Lung (tissue), 11 donors: ENCODE measurements at regions not wholly inside any gene's neighbourhood (a gene's known extent, or its start where the extent isn't known, plus 50 kb on each side); places are given as distances from the start of the nearest gene placed in this dataset.

Source experiments
- ATAC-seq: fragments of 200-7000 bp; cut with Tn5 transposase; one replicate; pipeline ENCODE4 v1.9.1; 2020; ENCODE audit warnings: moderate number of reproducible peaks; ENCODE audit not compliant: insufficient read depth, low FRiP score
- DNase-seq, 3 donors: peaks; one replicate each; pipeline ENCODE4 v3.0.0-alpha.2; 2013 to 2017
- H3K27ac ChIP-seq, 2 donors: one replicate each; pipeline ENCODE4 v1.5.1; 2013; ENCODE audit warnings: mild to moderate bottlenecking in 2 of 2, moderate library complexity in 2 of 2, control low read depth in 1 of 2, inconsistent platforms in 1 of 2, low read depth in 1 of 2, low read length in 1 of 2
- H3K27me3 ChIP-seq, 3 donors: one replicate each; pipeline ENCODE4 v1.5.1; 2013; ENCODE audit warnings: low read length in 2 of 3; ENCODE audit not compliant: control insufficient read depth in 3 of 3, insufficient read depth in 3 of 3
- H3K36me3 ChIP-seq, 4 donors: one replicate each; pipeline ENCODE4 v1.5.1; 2013; ENCODE audit warnings: low read length in 4 of 4, mild to moderate bottlenecking in 1 of 4, moderate library complexity in 1 of 4; ENCODE audit not compliant: control insufficient read depth in 4 of 4, insufficient read depth in 4 of 4
- H3K4me1 ChIP-seq, 5 donors: one replicate each; pipeline ENCODE4 v1.5.1; 2013; ENCODE audit warnings: low read length in 5 of 5, mild to moderate bottlenecking in 2 of 5, moderate library complexity in 1 of 5; ENCODE audit not compliant: control insufficient read depth in 5 of 5, insufficient read depth in 5 of 5
- H3K4me3 ChIP-seq: one replicate; pipeline ENCODE4 v1.5.1; 2013; ENCODE audit warnings: mild to moderate bottlenecking, control low read depth, moderate library complexity
- H3K9ac ChIP-seq, 2 donors: one replicate each; pipeline ENCODE4 v1.5.1; 2013; ENCODE audit warnings: low read length in 2 of 2, control low read depth in 1 of 2; ENCODE audit not compliant: insufficient read depth in 1 of 2
- H3K9me3 ChIP-seq, 4 donors: one replicate each; pipeline ENCODE4 v1.5.1; 2013; ENCODE audit warnings: low read length in 3 of 4, mild to moderate bottlenecking in 1 of 4, moderate library complexity in 1 of 4; ENCODE audit not compliant: control insufficient read depth in 4 of 4, insufficient read depth in 3 of 4
- WGBS, 2 donors: extraction: QIAGEN DNeasy Blood & Tissue Kit; methylation state at CpG; one replicate each; pipeline ENCODE4 v1.1.7; 2013; 5-methylcytosine and 5-hydroxymethylcytosine counted together
- TF ChIP-seq, protein P1 (sequence below): IDR thresholded peaks from 2 replicates; pipeline ENCODE4 v1.5.1; 2012; ENCODE audit warnings: mild to moderate bottlenecking; ENCODE audit errors: control extremely low read depth, extremely low read depth
- donor health status: control.
- donor health status: control.
- donor health status: Bipolar disorder and iron deficiency.
- donor health status: healthy.
- donor health status: DM: yes; HTN: yes; CAD: no.

- no peak for DNase-seq
- H3K27ac ChIP-seq: no peak overlapping the region
- H3K4me3 ChIP-seq: no peak overlapping the region
- TF ChIP-seq, protein P1, sequence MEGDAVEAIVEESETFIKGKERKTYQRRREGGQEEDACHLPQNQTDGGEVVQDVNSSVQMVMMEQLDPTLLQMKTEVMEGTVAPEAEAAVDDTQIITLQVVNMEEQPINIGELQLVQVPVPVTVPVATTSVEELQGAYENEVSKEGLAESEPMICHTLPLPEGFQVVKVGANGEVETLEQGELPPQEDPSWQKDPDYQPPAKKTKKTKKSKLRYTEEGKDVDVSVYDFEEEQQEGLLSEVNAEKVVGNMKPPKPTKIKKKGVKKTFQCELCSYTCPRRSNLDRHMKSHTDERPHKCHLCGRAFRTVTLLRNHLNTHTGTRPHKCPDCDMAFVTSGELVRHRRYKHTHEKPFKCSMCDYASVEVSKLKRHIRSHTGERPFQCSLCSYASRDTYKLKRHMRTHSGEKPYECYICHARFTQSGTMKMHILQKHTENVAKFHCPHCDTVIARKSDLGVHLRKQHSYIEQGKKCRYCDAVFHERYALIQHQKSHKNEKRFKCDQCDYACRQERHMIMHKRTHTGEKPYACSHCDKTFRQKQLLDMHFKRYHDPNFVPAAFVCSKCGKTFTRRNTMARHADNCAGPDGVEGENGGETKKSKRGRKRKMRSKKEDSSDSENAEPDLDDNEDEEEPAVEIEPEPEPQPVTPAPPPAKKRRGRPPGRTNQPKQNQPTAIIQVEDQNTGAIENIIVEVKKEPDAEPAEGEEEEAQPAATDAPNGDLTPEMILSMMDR: no peak
- no peak for ATAC-seq
- peaks cover 0 to 14% (median 1%) of the 10 kb centered on the region in 5 donors for H3K4me1 ChIP-seq
- H3K27me3 ChIP-seq: peaks cover 5 to 25% (median 13%) of the 10 kb centered on the region in 3 donors
- H3K36me3 ChIP-seq: no peaks in the 10 kb centered on the region
- H3K9me3 ChIP-seq: no peaks in the 10 kb centered on the region
- no peak overlapping the region for H3K9ac ChIP-seq
- WGBS, 2 donors: 61 to 68% methylated on average over 2 of the region's 2 CpGs
Measured at GRCh38 chr15:83362706-83363105, 78.2 kb upstream of the BNC1 start.

DNA sequence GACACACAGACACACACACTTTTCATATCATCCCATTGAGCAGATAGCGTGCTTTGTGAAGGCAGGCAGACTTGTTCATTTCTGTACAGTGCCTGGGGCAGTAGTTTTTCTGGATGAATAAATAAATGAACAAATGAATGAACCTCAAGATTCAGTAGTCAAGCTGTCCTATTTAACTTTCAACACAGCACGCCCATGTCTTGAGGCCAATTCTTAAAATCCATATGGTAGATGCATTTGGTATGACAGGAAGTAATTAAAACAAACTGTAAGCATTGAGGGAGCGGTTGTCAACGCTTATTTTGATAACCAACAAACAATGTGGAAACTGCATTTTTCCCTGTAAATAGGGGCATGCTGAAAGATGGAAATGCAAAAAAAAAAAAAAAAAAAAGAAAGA is 80.0 kb upstream of the BNC1 start:
- Histone ChIP-seq H3K4me1 (peaks cover 0 to 14% (median 1%) of the 10 kb centered on the region in 5 donors), H3K36me3 (no peaks in the 10 kb centered on the region), H3K27ac (no peak overlapping the region), H3K9ac (no peak overlapping the region), H3K9me3 (no peaks in the 10 kb centered on the region), H3K27me3 (peaks cover 5 to 31% (median 13%) of the 10 kb centered on the region in 3 donors), H3K4me3 (no peak overlapping the region)
- 57 to 59% methylated on average over 4 of the region's 4 CpGs for WGBS, 2 donors
- TF ChIP-seq, protein P1: no peak
- no peak for ATAC-seq
- DNase-seq: peak in 2 of 3 donors; percentile 27 to 33

DNA sequence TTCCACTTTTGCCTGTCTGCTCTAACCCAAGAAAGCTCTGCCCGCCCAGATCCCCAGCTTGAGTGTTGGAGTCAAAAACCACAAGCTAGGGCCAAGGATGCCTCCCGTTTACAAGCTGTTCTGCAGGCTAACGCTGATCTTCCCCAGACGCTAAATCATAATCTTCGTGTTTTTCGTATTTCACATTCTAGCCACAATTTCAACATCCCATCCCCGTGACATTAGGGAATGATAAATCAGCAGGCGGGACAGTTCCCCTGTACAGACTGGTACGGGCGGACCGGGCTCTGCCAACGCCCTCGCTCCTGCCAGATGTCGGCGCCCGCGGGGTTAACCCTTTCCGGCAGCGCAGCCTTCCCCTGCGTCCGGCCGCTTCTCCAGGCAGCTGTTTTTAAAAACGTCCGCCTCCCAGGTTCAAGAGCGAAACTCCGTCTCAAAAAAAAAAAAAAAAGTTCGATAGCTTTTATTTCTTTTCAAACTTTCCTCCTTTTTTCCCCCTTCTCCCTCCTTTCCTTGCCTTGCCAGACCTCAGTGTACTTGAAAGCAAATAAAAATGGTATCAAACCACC is 81.0 kb upstream of the BNC1 start:
- H3K27me3 ChIP-seq: peaks cover 5 to 33% (median 16%) of the 10 kb centered on the region in 3 donors
- H3K9ac ChIP-seq: no peak overlapping the region
- peaks cover 0 to 14% (median 1%) of the 10 kb centered on the region in 5 donors for H3K4me1 ChIP-seq
- no peak overlapping the region for H3K27ac ChIP-seq
- no peaks in the 10 kb centered on the region for H3K36me3 ChIP-seq
- no peaks in the 10 kb centered on the region for H3K9me3 ChIP-seq
- DNase-seq: peak; percentile 55 to 70 (median 64)
- no peak overlapping the region for H3K4me3 ChIP-seq
- ATAC-seq: peak; percentile 11
- TF ChIP-seq, protein P1: no peak
- WGBS, 2 donors: 1 to 2% methylated on average over 27 of the region's 27 CpGs
